ENCODE measurements at regions not wholly inside any gene's neighbourhood (a gene's known extent, or its start where the extent isn't known, plus 50 kb on each side); places are given as distances from the start of the nearest gene placed in this dataset.
A peak's percentile ranks its signal among the peaks of the same experiment; 100 is the strongest.

DNA sequence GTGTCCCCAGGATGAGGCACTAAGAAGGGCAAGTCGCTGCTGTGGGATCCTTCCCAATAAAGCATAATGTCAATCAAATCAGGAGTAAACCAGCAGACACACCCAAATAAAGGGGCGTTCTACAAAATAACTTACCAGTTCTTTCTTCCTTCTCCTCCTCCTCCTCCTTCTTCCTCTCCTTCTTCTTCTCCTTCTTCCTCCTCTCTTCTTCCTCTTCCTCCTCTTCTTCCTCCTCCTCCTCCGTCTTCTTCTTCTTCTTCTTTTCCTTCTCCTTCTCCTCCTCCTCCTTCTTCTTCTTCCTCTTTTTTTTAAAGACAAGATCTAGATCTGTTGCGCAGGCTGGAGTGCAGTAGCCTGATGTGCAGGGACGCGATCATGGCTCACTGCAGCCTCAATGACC lies 225.8 kb downstream of the UQCRFS1 start:
- no peak for DNase-seq (ENCODE audit: low read depth)
- no peak overlapping the region for H3K4me3 ChIP-seq (ENCODE audit: low read depth, low read length)
- TF ChIP-seq, protein P1, sequence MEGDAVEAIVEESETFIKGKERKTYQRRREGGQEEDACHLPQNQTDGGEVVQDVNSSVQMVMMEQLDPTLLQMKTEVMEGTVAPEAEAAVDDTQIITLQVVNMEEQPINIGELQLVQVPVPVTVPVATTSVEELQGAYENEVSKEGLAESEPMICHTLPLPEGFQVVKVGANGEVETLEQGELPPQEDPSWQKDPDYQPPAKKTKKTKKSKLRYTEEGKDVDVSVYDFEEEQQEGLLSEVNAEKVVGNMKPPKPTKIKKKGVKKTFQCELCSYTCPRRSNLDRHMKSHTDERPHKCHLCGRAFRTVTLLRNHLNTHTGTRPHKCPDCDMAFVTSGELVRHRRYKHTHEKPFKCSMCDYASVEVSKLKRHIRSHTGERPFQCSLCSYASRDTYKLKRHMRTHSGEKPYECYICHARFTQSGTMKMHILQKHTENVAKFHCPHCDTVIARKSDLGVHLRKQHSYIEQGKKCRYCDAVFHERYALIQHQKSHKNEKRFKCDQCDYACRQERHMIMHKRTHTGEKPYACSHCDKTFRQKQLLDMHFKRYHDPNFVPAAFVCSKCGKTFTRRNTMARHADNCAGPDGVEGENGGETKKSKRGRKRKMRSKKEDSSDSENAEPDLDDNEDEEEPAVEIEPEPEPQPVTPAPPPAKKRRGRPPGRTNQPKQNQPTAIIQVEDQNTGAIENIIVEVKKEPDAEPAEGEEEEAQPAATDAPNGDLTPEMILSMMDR (conservative IDR thresholded peaks at IDR 0.05; ENCODE audit: low read depth, low read length), result no peak

DNA sequence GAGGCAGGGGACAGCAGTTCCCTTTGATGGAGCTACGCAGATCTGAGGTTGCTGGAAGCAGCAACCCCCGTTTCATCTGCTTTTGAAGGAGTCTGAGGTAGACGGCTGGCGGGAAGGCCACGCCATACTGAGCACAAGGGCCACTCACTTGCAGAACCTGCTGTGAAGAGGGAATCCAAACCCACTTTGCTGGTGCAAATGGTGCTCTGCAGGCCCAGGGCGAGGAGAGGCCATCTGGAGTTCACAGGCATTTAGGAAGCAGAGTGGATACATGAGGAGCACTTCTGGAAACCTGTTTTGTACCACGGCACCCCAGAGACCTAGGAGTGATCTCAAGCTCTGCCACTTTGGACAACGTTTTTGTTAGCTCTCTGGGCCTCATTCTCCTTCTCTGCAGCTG lies 227.8 kb downstream of the UQCRFS1 start:
- no peak for DNase-seq (ENCODE audit: low read depth)
- H3K4me3 ChIP-seq (ENCODE audit: low read depth, low read length), result no peak overlapping the region
- TF ChIP-seq, protein P1 (conservative IDR thresholded peaks at IDR 0.05; ENCODE audit: low read depth, low read length), result no peak

DNA sequence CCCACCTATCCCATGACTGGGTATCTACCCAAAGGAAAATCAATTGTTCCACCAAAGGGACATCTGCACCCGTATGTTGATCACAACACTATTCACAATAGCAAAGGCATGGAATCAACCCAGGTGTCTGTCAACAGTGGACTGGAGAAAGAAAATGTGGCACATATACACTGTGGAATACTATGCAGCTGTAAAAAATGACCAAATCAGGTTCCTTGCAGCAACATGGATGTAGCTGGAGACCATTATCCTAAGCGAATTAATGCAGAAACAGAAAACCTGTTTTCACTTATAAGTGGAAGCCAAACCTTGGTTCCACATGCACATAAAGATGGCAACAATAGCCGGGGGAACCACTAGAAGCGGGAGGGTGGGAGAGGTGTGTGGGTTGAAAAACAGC lies 228.6 kb downstream of the UQCRFS1 start:
- DNase-seq (ENCODE audit: low read depth), result no peak
- TF ChIP-seq, protein P1 (conservative IDR thresholded peaks at IDR 0.05; ENCODE audit: low read depth, low read length), result no peak
- H3K4me3 ChIP-seq (ENCODE audit: low read depth, low read length), result no peak overlapping the region

DNA sequence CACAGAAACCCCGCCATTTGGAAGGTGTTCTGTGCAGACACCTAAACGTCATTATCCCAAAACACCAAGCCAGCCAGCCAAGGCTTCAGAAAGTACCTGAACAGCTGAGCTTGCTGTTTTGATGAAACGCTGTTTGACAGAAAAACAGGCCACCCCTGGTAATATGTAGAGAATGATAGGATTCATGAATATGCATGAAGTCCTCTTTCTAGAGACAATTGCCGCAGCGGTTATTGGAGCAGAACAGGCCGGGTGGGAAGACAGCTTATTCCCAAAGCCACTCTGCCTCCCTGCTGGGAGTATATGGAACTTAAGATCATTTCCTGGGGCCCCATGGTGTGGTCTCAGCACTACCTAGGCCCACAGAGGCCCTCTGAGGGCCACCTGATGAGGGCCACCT lies 229.5 kb downstream of the UQCRFS1 start:
- no peak overlapping the region for H3K4me3 ChIP-seq (ENCODE audit: low read depth, low read length)
- no peak for DNase-seq (ENCODE audit: low read depth)
- TF ChIP-seq, protein P1 (conservative IDR thresholded peaks at IDR 0.05; ENCODE audit: low read depth, low read length), result no peak

DNA sequence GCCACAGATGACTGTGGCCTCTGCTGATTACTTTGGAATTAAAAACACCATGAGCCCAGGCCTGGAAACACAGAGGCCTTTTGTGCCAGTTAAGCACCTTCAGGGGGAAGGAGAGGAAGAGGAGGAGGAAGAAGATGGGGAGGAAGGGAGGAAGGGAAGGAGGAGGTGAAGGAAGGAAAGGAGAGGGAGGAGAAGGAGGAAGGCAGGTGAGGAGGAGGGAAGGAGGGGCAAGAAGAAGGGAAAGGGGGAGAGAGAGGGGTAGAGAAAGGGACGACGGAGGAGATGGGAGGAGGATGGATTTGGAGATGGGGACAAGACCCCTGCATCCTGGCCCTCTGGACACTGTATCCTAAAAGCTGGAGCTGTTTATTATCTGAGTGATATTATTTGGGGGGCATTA lies 231.0 kb downstream of the UQCRFS1 start:
- TF ChIP-seq, protein P1 (conservative IDR thresholded peaks at IDR 0.05; ENCODE audit: low read depth, low read length), result no peak

DNA sequence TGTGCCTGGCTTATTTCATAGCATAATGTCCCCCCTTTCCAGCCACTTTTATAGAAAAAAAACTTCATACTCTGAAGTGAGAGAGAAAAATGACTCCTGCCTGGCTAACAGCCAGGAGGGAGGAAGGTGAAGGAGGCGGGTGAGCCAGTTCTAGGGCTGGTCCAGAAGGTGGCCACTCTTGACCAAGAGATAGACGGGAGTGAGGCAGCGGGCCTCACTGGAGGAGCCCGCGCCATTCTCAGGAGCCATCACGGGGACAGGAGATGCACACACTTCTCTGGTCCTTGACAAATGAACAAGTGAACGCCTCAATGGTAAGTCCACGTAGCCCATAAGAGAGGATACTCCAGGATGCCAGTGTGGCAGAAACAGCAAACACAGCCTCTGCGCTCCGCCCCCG lies 231.4 kb downstream of the UQCRFS1 start:
- TF ChIP-seq, protein P1 (conservative IDR thresholded peaks at IDR 0.05; ENCODE audit: low read depth, low read length), result no peak
- no peak for DNase-seq (ENCODE audit: low read depth)
- no peak overlapping the region for H3K4me3 ChIP-seq (ENCODE audit: low read depth, low read length)

More for the DNA sequence above, 231.0 kb downstream of the UQCRFS1 start:
- no peak overlapping the region for H3K4me3 ChIP-seq (ENCODE audit: low read depth, low read length)
- no peak for DNase-seq (ENCODE audit: low read depth)

DNA sequence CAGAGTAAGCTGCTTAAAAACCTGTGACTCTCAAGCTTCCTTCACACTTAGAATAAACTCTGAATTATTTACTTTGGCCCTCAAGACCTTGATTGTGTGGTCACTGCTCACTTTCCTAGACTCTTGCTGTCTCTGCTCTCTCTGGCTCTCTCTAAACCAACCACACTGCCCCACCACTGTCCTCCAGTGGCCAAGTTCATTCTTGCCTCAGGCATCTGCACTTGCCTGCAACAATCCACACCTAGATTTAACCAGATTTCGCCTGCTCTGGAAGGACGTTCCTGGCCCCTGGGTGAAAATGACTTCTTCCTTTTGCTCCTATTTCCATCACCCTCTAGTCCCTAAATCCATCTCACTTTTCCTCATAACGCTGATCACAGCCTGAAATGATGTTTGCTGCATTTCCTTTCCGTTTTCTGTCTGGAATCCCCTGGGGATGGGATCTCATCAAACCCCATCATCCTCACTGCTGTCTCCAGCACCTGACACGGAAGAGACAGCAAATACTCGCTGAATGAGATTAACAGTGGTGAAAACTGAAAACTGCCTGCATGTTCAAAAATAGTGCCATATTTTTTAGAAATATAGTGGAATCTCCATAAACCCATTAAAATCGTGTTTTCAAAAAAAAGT lies 232.6 kb downstream of the UQCRFS1 start:
- TF ChIP-seq, protein P1 (conservative IDR thresholded peaks at IDR 0.05; ENCODE audit: low read depth, low read length), result peak; percentile 74
- no peak overlapping the region for H3K4me3 ChIP-seq (ENCODE audit: low read depth, low read length)
- DNase-seq (ENCODE audit: low read depth), result peak; percentile 63

Data from choroid plexus epithelial cell (primary cell).